ENCODE measurements at regions not wholly inside any gene's neighbourhood (a gene's known extent, or its start where the extent isn't known, plus 50 kb on each side); places are given as distances from the start of the nearest gene placed in this dataset.

GRCh38 chr11:127919206-127920000 lies 668.0 kb downstream of the ETS1 start:
- DNase-seq (ENCODE audit: low spot score in 2 of 2) (no peak), FAIRE-seq (no peak)

- no peak for FAIRE-seq
Observed at GRCh38 chr11:127902382-127902781, 685.0 kb downstream of the ETS1 start.

GRCh38 chr11:127898422-127899365 lies 688.7 kb downstream of the ETS1 start:
- no peak for FAIRE-seq

More at GRCh38 chr11:127902382-127902781, 685.0 kb downstream of the ETS1 start:
- DNase-seq (ENCODE audit: low spot score in 2 of 2) = no peak

GRCh38 chr11:127895776-127896175 lies 691.6 kb downstream of the ETS1 start:
- FAIRE-seq (no peak), DNase-seq (ENCODE audit: low spot score in 2 of 2) (no peak)

More at GRCh38 chr11:127898422-127899365, 688.7 kb downstream of the ETS1 start:
- DNase-seq (ENCODE audit: low spot score in 2 of 2) = no peak

GRCh38 chr11:127894316-127894715 lies 693.0 kb downstream of the ETS1 start:
- no peak for DNase-seq (ENCODE audit: low spot score in 2 of 2)
- FAIRE-seq = no peak

GRCh38 chr11:127890030-127890615 lies 697.2 kb downstream of the ETS1 start:
- no peak for DNase-seq (ENCODE audit: low spot score in 2 of 2)
- no peak for FAIRE-seq

GRCh38 chr11:127888386-127888785 lies 699.0 kb downstream of the ETS1 start:
- FAIRE-seq (no peak), DNase-seq (ENCODE audit: low spot score in 2 of 2) (no peak)

- DNase-seq (ENCODE audit: low spot score in 2 of 2) (no peak), FAIRE-seq (no peak)
Observed at GRCh38 chr11:127875131-127875530, 712.2 kb downstream of the ETS1 start.

- DNase-seq (ENCODE audit: low spot score in 2 of 2) = no peak
- no peak for FAIRE-seq
Observed at GRCh38 chr11:127873478-127873877, 713.9 kb downstream of the ETS1 start.

- no peak for FAIRE-seq
Observed at GRCh38 chr11:127866109-127866508, 721.2 kb downstream of the ETS1 start.

GRCh38 chr11:127864861-127865260 lies 722.5 kb downstream of the ETS1 start:
- no peak for FAIRE-seq
- DNase-seq (ENCODE audit: low spot score in 2 of 2) = no peak

More at GRCh38 chr11:127866109-127866508, 721.2 kb downstream of the ETS1 start:
- no peak for DNase-seq (ENCODE audit: low spot score in 2 of 2)

GRCh38 chr11:127862406-127862805 lies 725.0 kb downstream of the ETS1 start:
- DNase-seq (ENCODE audit: low spot score in 2 of 2) = no peak
- FAIRE-seq = no peak

GRCh38 chr11:127859941-127860354 lies 727.4 kb downstream of the ETS1 start:
- DNase-seq (ENCODE audit: low spot score in 2 of 2) (no peak), FAIRE-seq (no peak)

GRCh38 chr11:127844876-127845275 lies 742.5 kb downstream of the ETS1 start:
- no peak for FAIRE-seq
- DNase-seq (ENCODE audit: low spot score in 2 of 2) = no peak

- FAIRE-seq = no peak
- peak in 1 of 2 donors; percentile 40 for DNase-seq (ENCODE audit: low spot score in 2 of 2)
Observed at GRCh38 chr11:127843483-127844396, 743.6 kb downstream of the ETS1 start.

- no peak for DNase-seq (ENCODE audit: low spot score in 2 of 2)
Observed at GRCh38 chr11:127825183-127825582, 762.2 kb downstream of the ETS1 start.

GRCh38 chr11:127818625-127819024 lies 768.7 kb downstream of the ETS1 start:
- FAIRE-seq = no peak
- no peak for DNase-seq (ENCODE audit: low spot score in 2 of 2)

More at GRCh38 chr11:127825183-127825582, 762.2 kb downstream of the ETS1 start:
- no peak for FAIRE-seq

GRCh38 chr11:127816962-127817361 lies 770.4 kb downstream of the ETS1 start:
- no peak for FAIRE-seq
- no peak for DNase-seq (ENCODE audit: low spot score in 2 of 2)

- no peak for FAIRE-seq
- DNase-seq (ENCODE audit: low spot score in 2 of 2) = no peak
Observed at GRCh38 chr11:127815331-127815730, 772.0 kb downstream of the ETS1 start.

- no peak for FAIRE-seq
- DNase-seq (ENCODE audit: low spot score in 2 of 2) = no peak
Observed at GRCh38 chr11:127806501-127806900, 780.9 kb downstream of the ETS1 start.
